GM12873 (cell line): ENCODE measurements at regions not wholly inside any gene's neighbourhood (a gene's known extent, or its start where the extent isn't known, plus 50 kb on each side); places are given as distances from the start of the nearest gene placed in this dataset.

ENCODE experiments used
- CTCF ChIP-seq: IDR thresholded peaks from 2 replicates; pipeline ENCODE4 v1.5.1; 2012; ENCODE audit warnings: low read depth, mild to moderate bottlenecking, moderate library complexity, low read length, control low read depth; ENCODE audit not compliant: insufficient read depth; ENCODE audit errors: missing control alignments

DNA sequence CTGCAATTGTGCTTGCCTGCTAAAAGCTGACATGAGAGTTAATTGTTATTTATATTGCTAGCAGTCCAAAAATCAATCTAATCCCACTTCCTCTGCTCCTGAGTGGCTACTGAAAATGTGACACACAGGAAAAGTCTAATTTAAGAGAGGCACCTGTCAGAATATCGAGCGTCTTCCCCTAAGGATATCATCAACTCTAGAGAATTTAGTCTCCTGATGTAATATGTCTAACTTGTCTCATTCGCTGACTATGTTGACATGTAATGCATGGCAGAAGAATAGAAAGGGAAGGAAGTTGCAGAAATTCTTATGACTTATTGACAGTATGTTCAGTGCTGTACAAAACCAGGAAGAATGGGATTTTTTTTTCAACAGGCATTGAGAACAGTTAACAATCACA, 893.4 kb upstream of the CDH8 start:
- no peak for TF ChIP-seq CTCF

- no peak for TF ChIP-seq CTCF
These were observed 890.9 kb upstream of the CDH8 start for GRCh38 chr16:62927122-62927521.

DNA sequence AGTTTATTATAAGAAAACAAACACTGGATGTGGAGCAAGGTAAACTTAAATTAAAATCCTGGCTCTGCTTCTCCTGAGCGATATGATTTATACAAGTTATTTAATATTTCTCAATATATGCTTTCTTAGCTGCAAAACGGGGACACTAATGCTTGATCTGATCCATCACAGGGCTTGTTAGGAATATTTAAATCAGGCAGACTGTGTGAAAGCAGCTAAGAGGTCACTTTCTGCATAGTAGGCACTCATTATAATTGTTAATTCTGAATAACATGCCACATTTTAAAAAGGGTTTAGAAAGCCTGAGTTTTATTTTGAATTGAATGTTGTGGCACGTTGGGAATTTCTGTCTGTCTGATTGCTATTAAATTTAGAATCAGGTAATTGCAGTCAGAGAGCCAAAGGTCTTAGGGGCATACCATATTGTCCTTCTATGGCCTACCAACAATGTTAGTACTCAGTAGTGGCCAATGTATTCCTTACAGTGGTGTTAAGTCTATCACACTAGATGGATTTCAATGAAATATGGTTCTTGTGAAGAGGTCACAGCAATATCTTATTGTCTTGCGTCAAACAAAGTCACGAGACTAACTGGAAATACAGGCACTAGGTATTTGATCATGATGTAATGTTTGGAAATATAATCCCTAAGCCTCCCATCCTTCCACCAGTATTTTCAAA, 890.0 kb upstream of the CDH8 start:
- TF ChIP-seq CTCF: no peak

DNA sequence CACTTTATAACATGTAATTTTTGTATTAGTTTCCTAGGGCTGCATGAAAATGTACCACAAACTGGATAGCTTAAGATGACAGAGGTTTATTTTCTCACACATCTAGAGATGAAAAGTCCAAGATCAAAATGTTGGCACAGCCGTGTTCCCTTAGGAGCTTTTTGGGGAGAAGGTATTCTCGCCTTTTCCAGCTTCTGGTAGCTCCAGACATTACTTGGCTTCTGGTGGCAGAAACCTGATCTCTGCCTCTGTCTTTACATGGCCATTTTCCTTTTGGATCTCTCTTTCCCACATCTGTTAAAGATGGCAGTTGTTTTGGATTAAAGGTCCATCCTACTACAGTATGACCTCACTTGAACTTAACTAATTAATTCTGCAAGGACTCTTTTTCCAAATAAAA, 885.7 kb upstream of the CDH8 start:
- no peak for TF ChIP-seq CTCF

GRCh38 chr16:62913924-62914323, 877.7 kb upstream of the CDH8 start:
- no peak for TF ChIP-seq CTCF

- no peak for TF ChIP-seq CTCF
These were observed 877.1 kb upstream of the CDH8 start for GRCh38 chr16:62913333-62913732.

GRCh38 chr16:62909597-62909996, 873.4 kb upstream of the CDH8 start:
- TF ChIP-seq CTCF: no peak
